Uterus (tissue), 2 donors: ENCODE measurements at regions not wholly inside any gene's neighbourhood (a gene's known extent, or its start where the extent isn't known, plus 50 kb on each side); places are given as distances from the start of the nearest gene placed in this dataset.

Experiments used
- POLR2A ChIP-seq, 2 donors: fragments of 450-650 bp; IDR thresholded peaks; one replicate each; pipeline ENCODE4 v1.6.1; 2016; ENCODE audit warnings: antibody characterized with exemption in 2 of 2, mild to moderate bottlenecking in 1 of 2, moderate library complexity in 1 of 2
- TF ChIP-seq, protein P1 (sequence below), 4 experiments: fragments of 200-600 bp in 2 of 4; fragments of 450-650 bp in 2 of 4; sonication (generic) in 2 of 4; IDR thresholded peaks; one replicate each; pipeline ENCODE4 v1.5.1; 2016 to 2019; ENCODE audit warnings: antibody characterized with exemption in 4 of 4, mild to moderate bottlenecking in 2 of 4, moderate library complexity in 1 of 4

GRCh38 chr9:88300556-88300955 lies 87.7 kb upstream of the SPIN1 start:
- TF ChIP-seq POLR2A (IDR thresholded peaks at IDR 0.05) = no peak
- TF ChIP-seq, protein P1, sequence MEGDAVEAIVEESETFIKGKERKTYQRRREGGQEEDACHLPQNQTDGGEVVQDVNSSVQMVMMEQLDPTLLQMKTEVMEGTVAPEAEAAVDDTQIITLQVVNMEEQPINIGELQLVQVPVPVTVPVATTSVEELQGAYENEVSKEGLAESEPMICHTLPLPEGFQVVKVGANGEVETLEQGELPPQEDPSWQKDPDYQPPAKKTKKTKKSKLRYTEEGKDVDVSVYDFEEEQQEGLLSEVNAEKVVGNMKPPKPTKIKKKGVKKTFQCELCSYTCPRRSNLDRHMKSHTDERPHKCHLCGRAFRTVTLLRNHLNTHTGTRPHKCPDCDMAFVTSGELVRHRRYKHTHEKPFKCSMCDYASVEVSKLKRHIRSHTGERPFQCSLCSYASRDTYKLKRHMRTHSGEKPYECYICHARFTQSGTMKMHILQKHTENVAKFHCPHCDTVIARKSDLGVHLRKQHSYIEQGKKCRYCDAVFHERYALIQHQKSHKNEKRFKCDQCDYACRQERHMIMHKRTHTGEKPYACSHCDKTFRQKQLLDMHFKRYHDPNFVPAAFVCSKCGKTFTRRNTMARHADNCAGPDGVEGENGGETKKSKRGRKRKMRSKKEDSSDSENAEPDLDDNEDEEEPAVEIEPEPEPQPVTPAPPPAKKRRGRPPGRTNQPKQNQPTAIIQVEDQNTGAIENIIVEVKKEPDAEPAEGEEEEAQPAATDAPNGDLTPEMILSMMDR (IDR thresholded peaks at IDR 0.05) = no peak
